GM23338 (cell line): ENCODE measurements at regions not wholly inside any gene's neighbourhood (a gene's known extent, or its start where the extent isn't known, plus 50 kb on each side); places are given as distances from the start of the nearest gene placed in this dataset.

Source experiments
- ATAC-seq: fragments of 200-7000 bp; cut with Tn5 transposase; 3 replicates; pipeline ENCODE4 v1.9.1; 2020
- DNase-seq: peaks from one replicate; pipeline ENCODE4 v3.0.0-alpha.2; 2015; ENCODE audit warnings: low spot score
- H2AFZ ChIP-seq: fragments of 200-600 bp; sonication (generic); 2 replicates; pipeline ENCODE4 v1.8.0; 2016; ENCODE audit warnings: antibody characterized with exemption, mild to moderate bottlenecking, moderate library complexity
- H3F3A ChIP-seq: fragments of 200-600 bp; sonication (generic); replicated peaks from 2 replicates; pipeline ENCODE4 v1.8.0; 2017; ENCODE audit warnings: antibody characterized with exemption, mixed run types, low read depth
- H3K27ac ChIP-seq: fragments of 200-600 bp; sonication (generic); 2 replicates; pipeline ENCODE4 v1.6.1; 2016; ENCODE audit warnings: low read depth
- H3K27me3 ChIP-seq: fragments of 200-600 bp; sonication (generic); 2 replicates; pipeline ENCODE4 v1.8.0; 2016; ENCODE audit warnings: mild to moderate bottlenecking, mixed run types, moderate library complexity; ENCODE audit not compliant: insufficient read depth
- H3K36me3 ChIP-seq: fragments of 200-600 bp; sonication (generic); 2 replicates; pipeline ENCODE4 v1.8.0; 2016; ENCODE audit warnings: mild to moderate bottlenecking; ENCODE audit not compliant: insufficient read depth
- H3K4me1 ChIP-seq: fragments of 200-600 bp; sonication (generic); 2 replicates; pipeline ENCODE4 v1.8.0; 2016; ENCODE audit warnings: mild to moderate bottlenecking, moderate library complexity; ENCODE audit not compliant: insufficient read depth
- H3K4me2 ChIP-seq: fragments of 200-600 bp; sonication (generic); 2 replicates; pipeline ENCODE4 v1.7.1; 2017; ENCODE audit warnings: mixed run types
- H3K4me3 ChIP-seq: fragments of 200-600 bp; sonication (generic); 2 replicates; pipeline ENCODE4 v1.6.1; 2016; ENCODE audit warnings: mixed run types
- H3K79me2 ChIP-seq: fragments of 200-600 bp; sonication (generic); replicated peaks from 2 replicates; pipeline ENCODE4 v1.8.0; 2017; ENCODE audit warnings: mild to moderate bottlenecking; ENCODE audit not compliant: insufficient read depth
- H3K9me2 ChIP-seq: fragments of 200-600 bp; sonication (generic); 2 replicates; pipeline ENCODE4 v1.8.0; 2017; ENCODE audit not compliant: insufficient read depth
- H4K20me1 ChIP-seq: fragments of 200-600 bp; sonication (generic); replicated peaks from 2 replicates; pipeline ENCODE4 v1.8.0; 2017; ENCODE audit warnings: mild to moderate bottlenecking; ENCODE audit not compliant: insufficient read depth
- H3K27ac Mint-ChIP-seq: 2 replicates; pipeline ENCODE4 v1.8.0; 2020; ENCODE audit warnings: inconsistent platforms, mild to moderate bottlenecking, moderate library complexity, mixed read lengths
- H3K27me3 Mint-ChIP-seq: 3 replicates; pipeline ENCODE4 v1.8.0; 2022; ENCODE audit warnings: low read depth, mild to moderate bottlenecking, moderate library complexity, mixed read lengths, inconsistent platforms; ENCODE audit not compliant: insufficient read depth, poor library complexity
- H3K36me3 Mint-ChIP-seq: 3 replicates; pipeline ENCODE4 v1.8.0; 2021; ENCODE audit warnings: low read depth, mild to moderate bottlenecking, inconsistent platforms, moderate library complexity, mixed read lengths
- H3K4me1 Mint-ChIP-seq: 3 replicates; pipeline ENCODE4 v1.8.0; 2020; ENCODE audit warnings: mild to moderate bottlenecking, inconsistent platforms, mixed read lengths
- H3K4me3 Mint-ChIP-seq: 3 replicates; pipeline ENCODE4 v1.8.0; 2021; ENCODE audit warnings: moderate library complexity, mild to moderate bottlenecking, inconsistent platforms, mixed read lengths
- H3K9me3 Mint-ChIP-seq: 3 replicates; pipeline ENCODE4 v1.8.0; 2020; ENCODE audit warnings: moderate library complexity, mild to moderate bottlenecking, inconsistent platforms, mixed read lengths
- CREB1 ChIP-seq: fragments of 250-450 bp; sonication (Bioruptor Pico); IDR thresholded peaks from 2 replicates; pipeline ENCODE4 v1.5.0; 2020; ENCODE audit warnings: low read depth, mild to moderate bottlenecking, moderate library complexity
- ETS1 ChIP-seq: IDR thresholded peaks from 2 replicates; pipeline ENCODE4 v1.6.1; 2016; ENCODE audit warnings: antibody characterized with exemption
- EZH2 ChIP-seq: fragments of 200-600 bp; sonication (generic); IDR thresholded peaks from one replicate; pipeline ENCODE4 v1.8.0; 2017; ENCODE audit warnings: antibody characterized with exemption, mild to moderate bottlenecking, low read depth; ENCODE audit not compliant: unreplicated experiment
- EZH2phosphoT487 ChIP-seq: fragments of 200-600 bp; sonication (generic); IDR thresholded peaks from one replicate; pipeline ENCODE4 v1.8.1; 2018; ENCODE audit warnings: antibody characterized with exemption; ENCODE audit not compliant: unreplicated experiment
- JUNB ChIP-seq: IDR thresholded peaks from one replicate; pipeline ENCODE4 v1.6.1; 2016; ENCODE audit warnings: antibody characterized with exemption; ENCODE audit not compliant: unreplicated experiment
- NANOG ChIP-seq: IDR thresholded peaks from 2 replicates; pipeline ENCODE4 v1.6.1; 2016; ENCODE audit warnings: antibody characterized with exemption, borderline replicate concordance
- POLR2AphosphoS5 ChIP-seq: IDR thresholded peaks from 2 replicates; pipeline ENCODE4 v1.6.1; 2016; ENCODE audit warnings: antibody characterized with exemption, low read depth
- REST ChIP-seq: IDR thresholded peaks from one replicate; pipeline ENCODE4 v1.6.1; 2018; ENCODE audit warnings: antibody characterized with exemption; ENCODE audit not compliant: unreplicated experiment
- STAT1 ChIP-seq: IDR thresholded peaks from one replicate; pipeline ENCODE4 v1.6.1; 2016; ENCODE audit warnings: antibody characterized with exemption; ENCODE audit not compliant: unreplicated experiment
- ZNF114 ChIP-seq: fragments of 250-450 bp; sonication (Bioruptor Pico); IDR thresholded peaks from 2 replicates; pipeline ENCODE4 v1.5.0; 2020; ENCODE audit warnings: mild to moderate bottlenecking, moderate library complexity
- ZNF331 ChIP-seq: fragments of 250-450 bp; sonication (Bioruptor Pico); IDR thresholded peaks from 2 replicates; pipeline ENCODE4 v1.5.0; 2020; ENCODE audit warnings: low read depth, mild to moderate bottlenecking, moderate library complexity
- TF ChIP-seq, protein P1 (sequence below): fragments of 250-450 bp; sonication (Bioruptor Pico); IDR thresholded peaks from 2 replicates; pipeline ENCODE4 v1.5.0; 2020; ENCODE audit warnings: mild to moderate bottlenecking, moderate library complexity
- TF ChIP-seq, protein P2 (sequence below), 2 experiments: fragments of 200-600 bp in 1 of 2; sonication (generic) in 1 of 2; conservative IDR thresholded peaks; 2 replicates each; pipeline versions ENCODE4 v1.5.1 to v1.6.1; 2016 to 2017; ENCODE audit warnings: antibody characterized with exemption in 2 of 2, low read depth in 2 of 2, mild to moderate bottlenecking in 2 of 2, moderate library complexity in 1 of 2

GRCh38 chr5:173464813-173465212 is 136.6 kb upstream of the STC2 start:
- H3K4me1 ChIP-seq = no peaks in the 10 kb centered on the region
- H3K9me2 ChIP-seq = no peaks in the 10 kb centered on the region; the same call in none of the 2 replicates
- no peak for DNase-seq
- H4K20me1 ChIP-seq = no peaks in the 10 kb centered on the region
- no peaks in the 10 kb centered on the region for H3K36me3 ChIP-seq
- no peaks in the 10 kb centered on the region for H3K79me2 ChIP-seq
- no peak overlapping the region for H3K4me2 ChIP-seq
- Mint-ChIP-seq H3K9me3 (peaks cover 20% of the 10 kb centered on the region), H3K36me3 (no peaks in the 10 kb centered on the region; the same call in 2 of the 3 replicates), H3K27ac (no peak overlapping the region), H3K4me3 (no peak overlapping the region), H3K4me1 (no peaks in the 10 kb centered on the region), H3K27me3 (no peaks in the 10 kb centered on the region)
- TF ChIP-seq, protein P1, sequence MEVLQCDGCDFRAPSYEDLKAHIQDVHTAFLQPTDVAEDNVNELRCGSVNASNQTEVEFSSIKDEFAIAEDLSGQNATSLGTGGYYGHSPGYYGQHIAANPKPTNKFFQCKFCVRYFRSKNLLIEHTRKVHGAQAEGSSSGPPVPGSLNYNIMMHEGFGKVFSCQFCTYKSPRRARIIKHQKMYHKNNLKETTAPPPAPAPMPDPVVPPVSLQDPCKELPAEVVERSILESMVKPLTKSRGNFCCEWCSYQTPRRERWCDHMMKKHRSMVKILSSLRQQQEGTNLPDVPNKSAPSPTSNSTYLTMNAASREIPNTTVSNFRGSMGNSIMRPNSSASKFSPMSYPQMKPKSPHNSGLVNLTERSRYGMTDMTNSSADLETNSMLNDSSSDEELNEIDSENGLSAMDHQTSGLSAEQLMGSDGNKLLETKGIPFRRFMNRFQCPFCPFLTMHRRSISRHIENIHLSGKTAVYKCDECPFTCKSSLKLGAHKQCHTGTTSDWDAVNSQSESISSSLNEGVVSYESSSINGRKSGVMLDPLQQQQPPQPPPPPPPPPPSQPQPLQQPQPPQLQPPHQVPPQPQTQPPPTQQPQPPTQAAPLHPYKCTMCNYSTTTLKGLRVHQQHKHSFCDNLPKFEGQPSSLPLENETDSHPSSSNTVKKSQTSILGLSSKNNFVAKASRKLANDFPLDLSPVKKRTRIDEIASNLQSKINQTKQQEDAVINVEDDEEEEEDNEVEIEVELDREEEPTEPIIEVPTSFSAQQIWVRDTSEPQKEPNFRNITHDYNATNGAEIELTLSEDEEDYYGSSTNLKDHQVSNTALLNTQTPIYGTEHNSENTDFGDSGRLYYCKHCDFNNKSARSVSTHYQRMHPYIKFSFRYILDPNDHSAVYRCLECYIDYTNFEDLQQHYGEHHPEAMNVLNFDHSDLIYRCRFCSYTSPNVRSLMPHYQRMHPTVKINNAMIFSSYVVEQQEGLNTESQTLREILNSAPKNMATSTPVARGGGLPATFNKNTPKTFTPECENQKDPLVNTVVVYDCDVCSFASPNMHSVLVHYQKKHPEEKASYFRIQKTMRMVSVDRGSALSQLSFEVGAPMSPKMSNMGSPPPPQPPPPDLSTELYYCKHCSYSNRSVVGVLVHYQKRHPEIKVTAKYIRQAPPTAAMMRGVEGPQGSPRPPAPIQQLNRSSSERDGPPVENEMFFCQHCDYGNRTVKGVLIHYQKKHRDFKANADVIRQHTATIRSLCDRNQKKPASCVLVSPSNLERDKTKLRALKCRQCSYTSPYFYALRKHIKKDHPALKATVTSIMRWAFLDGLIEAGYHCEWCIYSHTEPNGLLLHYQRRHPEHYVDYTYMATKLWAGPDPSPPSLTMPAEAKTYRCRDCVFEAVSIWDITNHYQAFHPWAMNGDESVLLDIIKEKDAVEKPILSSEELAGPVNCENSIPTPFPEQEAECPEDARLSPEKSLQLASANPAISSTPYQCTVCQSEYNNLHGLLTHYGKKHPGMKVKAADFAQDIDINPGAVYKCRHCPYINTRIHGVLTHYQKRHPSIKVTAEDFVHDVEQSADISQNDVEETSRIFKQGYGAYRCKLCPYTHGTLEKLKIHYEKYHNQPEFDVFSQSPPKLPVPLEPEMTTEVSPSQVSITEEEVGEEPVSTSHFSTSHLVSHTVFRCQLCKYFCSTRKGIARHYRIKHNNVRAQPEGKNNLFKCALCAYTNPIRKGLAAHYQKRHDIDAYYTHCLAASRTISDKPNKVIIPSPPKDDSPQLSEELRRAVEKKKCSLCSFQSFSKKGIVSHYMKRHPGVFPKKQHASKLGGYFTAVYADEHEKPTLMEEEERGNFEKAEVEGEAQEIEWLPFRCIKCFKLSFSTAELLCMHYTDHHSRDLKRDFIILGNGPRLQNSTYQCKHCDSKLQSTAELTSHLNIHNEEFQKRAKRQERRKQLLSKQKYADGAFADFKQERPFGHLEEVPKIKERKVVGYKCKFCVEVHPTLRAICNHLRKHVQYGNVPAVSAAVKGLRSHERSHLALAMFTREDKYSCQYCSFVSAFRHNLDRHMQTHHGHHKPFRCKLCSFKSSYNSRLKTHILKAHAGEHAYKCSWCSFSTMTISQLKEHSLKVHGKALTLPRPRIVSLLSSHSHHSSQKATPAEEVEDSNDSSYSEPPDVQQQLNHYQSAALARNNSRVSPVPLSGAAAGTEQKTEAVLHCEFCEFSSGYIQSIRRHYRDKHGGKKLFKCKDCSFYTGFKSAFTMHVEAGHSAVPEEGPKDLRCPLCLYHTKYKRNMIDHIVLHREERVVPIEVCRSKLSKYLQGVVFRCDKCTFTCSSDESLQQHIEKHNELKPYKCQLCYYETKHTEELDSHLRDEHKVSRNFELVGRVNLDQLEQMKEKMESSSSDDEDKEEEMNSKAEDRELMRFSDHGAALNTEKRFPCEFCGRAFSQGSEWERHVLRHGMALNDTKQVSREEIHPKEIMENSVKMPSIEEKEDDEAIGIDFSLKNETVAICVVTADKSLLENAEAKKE (CRISPR knock-in tag) = no peak
- no peak for TF ChIP-seq NANOG
- TF ChIP-seq ZNF114 (CRISPR knock-in tag) = no peak
- TF ChIP-seq, protein P2, sequence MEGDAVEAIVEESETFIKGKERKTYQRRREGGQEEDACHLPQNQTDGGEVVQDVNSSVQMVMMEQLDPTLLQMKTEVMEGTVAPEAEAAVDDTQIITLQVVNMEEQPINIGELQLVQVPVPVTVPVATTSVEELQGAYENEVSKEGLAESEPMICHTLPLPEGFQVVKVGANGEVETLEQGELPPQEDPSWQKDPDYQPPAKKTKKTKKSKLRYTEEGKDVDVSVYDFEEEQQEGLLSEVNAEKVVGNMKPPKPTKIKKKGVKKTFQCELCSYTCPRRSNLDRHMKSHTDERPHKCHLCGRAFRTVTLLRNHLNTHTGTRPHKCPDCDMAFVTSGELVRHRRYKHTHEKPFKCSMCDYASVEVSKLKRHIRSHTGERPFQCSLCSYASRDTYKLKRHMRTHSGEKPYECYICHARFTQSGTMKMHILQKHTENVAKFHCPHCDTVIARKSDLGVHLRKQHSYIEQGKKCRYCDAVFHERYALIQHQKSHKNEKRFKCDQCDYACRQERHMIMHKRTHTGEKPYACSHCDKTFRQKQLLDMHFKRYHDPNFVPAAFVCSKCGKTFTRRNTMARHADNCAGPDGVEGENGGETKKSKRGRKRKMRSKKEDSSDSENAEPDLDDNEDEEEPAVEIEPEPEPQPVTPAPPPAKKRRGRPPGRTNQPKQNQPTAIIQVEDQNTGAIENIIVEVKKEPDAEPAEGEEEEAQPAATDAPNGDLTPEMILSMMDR (conservative IDR thresholded peaks at IDR 0.05; ENCODE audit: low read depth in 2 of 2) = no peak
- no peak for TF ChIP-seq ETS1
- TF ChIP-seq CREB1 (CRISPR knock-in tag) = no peak
- no peak for TF ChIP-seq EZH2phosphoT487
- no peak for TF ChIP-seq REST
- TF ChIP-seq EZH2 = no peak
- no peak for TF ChIP-seq JUNB
- no peak for TF ChIP-seq ZNF331 (CRISPR knock-in tag)
- no peak for TF ChIP-seq STAT1
- TF ChIP-seq POLR2AphosphoS5 = no peak
- no peaks in the 10 kb centered on the region for H3K27me3 ChIP-seq
- H2AFZ ChIP-seq = no peak overlapping the region
- H3K4me3 ChIP-seq = no peak overlapping the region
- no peaks in the 10 kb centered on the region for H3F3A ChIP-seq
- no peak for ATAC-seq
- no peak overlapping the region for H3K27ac ChIP-seq
